AG04450 (cell line): ENCODE measurements at regions not wholly inside any gene's neighbourhood (a gene's known extent, or its start where the extent isn't known, plus 50 kb on each side); places are given as distances from the start of the nearest gene placed in this dataset.
A peak's percentile ranks its signal among the peaks of the same experiment; 100 is the strongest.
"Not testable (repeated sequence)": the region's sequence is repeated elsewhere in the genome, so short reads cannot be mapped to it uniquely, and the experiment has no call there.

Source experiments
- CTCF ChIA-PET: fragments of 300-600, 350-600 bp; formaldehyde crosslinking; extraction: SDS; loops from one replicate; lab custom pipeline; 2022; ENCODE audit warnings: antibody characterized with exemption, inconsistent platforms; lab: Charles Lee
- POLR2A ChIA-PET: fragments of 350-600 bp; formaldehyde crosslinking; extraction: SDS; loops from one replicate; lab custom pipeline; 2021; ENCODE audit warnings: antibody characterized with exemption, inconsistent platforms; lab: Yijun Ruan, JAX
- DNase-seq: peaks from one replicate; pipeline ENCODE4 v3.0.0-alpha.2; 2011; ENCODE audit warnings: low read depth, low spot score
- H3K27ac ChIP-seq: one replicate; pipeline ENCODE4 v1.5.1; 2012; ENCODE audit warnings: low read depth, low read length, control low read depth
- H3K27me3 ChIP-seq: one replicate; pipeline ENCODE4 v1.6.0; 2012; ENCODE audit warnings: low read length; ENCODE audit not compliant: control insufficient read depth, insufficient read depth
- H3K4me3 ChIP-seq: 2 replicates; pipeline ENCODE4 v1.5.1; 2011; ENCODE audit warnings: mild to moderate bottlenecking, low read depth, low read length, control low read depth
- H3K9me3 ChIP-seq: 2 replicates; pipeline ENCODE4 v1.5.1; 2012; ENCODE audit warnings: low read length; ENCODE audit not compliant: control insufficient read depth, insufficient read depth
- TF ChIP-seq, protein P1 (sequence below): IDR thresholded peaks from 2 replicates; pipeline ENCODE4 v1.5.1; 2011; ENCODE audit warnings: low read depth, low read length, control low read depth, inconsistent platforms

DNA sequence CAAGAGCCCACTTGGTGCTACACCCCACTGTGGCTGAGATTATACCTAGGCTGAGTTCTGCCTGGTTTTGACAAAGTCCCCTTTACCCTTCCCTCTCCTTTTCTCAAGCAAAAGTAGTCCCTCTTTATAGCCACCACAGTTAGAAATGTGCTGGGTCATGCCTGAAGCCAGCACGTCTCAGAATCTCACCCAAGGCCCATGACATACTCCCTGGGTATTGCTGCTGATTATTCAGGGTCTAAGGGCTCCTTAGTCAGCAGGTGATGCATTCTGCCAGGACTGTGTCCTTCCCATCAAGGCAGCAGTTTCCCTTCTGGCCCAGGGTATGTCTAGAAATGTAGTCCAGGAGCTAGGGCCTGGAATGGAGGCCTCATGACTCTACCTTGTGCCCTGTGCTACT, 67.3 kb upstream of the COX20 start:
- POLR2A ChIA-PET: no interaction called here
- H3K4me3 ChIP-seq: no peak overlapping the region
- H3K27me3 ChIP-seq: no peaks in the 10 kb centered on the region
- no peak overlapping the region for H3K27ac ChIP-seq
- DNase-seq: no peak
- CTCF ChIA-PET: no interaction called here
- TF ChIP-seq, protein P1, sequence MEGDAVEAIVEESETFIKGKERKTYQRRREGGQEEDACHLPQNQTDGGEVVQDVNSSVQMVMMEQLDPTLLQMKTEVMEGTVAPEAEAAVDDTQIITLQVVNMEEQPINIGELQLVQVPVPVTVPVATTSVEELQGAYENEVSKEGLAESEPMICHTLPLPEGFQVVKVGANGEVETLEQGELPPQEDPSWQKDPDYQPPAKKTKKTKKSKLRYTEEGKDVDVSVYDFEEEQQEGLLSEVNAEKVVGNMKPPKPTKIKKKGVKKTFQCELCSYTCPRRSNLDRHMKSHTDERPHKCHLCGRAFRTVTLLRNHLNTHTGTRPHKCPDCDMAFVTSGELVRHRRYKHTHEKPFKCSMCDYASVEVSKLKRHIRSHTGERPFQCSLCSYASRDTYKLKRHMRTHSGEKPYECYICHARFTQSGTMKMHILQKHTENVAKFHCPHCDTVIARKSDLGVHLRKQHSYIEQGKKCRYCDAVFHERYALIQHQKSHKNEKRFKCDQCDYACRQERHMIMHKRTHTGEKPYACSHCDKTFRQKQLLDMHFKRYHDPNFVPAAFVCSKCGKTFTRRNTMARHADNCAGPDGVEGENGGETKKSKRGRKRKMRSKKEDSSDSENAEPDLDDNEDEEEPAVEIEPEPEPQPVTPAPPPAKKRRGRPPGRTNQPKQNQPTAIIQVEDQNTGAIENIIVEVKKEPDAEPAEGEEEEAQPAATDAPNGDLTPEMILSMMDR: no peak
- no peaks in the 10 kb centered on the region for H3K9me3 ChIP-seq

DNA sequence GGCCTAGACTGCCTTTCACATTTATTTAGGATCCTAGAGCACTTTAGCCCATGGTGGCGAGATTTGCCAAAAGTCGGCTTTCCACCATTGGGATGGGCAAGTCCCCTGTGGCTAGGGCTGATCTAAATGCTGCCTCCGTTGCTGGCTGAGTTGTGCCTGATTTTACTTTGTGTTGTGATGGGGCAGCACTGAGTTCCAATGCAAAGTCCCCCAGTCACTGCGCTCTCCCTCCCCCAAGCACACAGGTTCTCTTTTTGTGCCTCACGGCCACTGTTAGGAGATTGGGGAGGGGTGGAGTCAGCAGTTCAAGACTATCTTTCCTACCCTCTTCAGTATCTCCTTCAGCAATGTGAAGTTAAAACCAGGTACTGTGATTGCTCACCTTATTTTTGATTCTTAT, 66.7 kb upstream of the COX20 start:
- Histone ChIP-seq H3K27ac (no peak overlapping the region), H3K27me3 (no peaks in the 10 kb centered on the region), H3K4me3 (no peak overlapping the region), H3K9me3 (no peaks in the 10 kb centered on the region)
- ChIA-PET CTCF (no interaction called here), POLR2A (no interaction called here)
- TF ChIP-seq, protein P1: no peak
- DNase-seq: no peak

DNA sequence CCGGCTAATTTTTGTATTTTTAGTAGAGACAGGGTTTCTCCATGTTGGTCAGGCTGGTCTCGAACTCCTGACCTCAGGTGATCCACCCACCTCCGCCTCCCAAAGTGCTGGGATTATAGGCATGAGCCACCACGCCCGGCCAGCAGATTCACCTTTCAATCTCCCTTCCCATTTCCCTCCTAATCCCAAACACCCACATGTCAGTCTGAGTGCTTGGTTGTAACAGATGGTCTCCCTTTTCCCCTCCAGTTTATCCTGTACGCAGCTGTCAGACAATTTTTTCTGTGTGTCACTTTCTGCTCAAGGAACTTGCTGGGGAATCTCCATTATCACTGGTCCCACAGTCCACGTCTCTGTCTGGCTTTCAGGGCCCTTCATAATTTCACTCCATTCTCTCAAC, 64.9 kb upstream of the COX20 start:
- POLR2A ChIA-PET, H3K4me3 ChIP-seq, H3K27me3 ChIP-seq, H3K27ac ChIP-seq, H3K9me3 ChIP-seq, DNase-seq: not testable (repeated sequence)
- CTCF ChIA-PET: interaction anchor here (0.6 kb wide), 1 partner anchor 167 kb away, joined by 3 read pairs; no protein-coding TSS in a partner anchor

DNA sequence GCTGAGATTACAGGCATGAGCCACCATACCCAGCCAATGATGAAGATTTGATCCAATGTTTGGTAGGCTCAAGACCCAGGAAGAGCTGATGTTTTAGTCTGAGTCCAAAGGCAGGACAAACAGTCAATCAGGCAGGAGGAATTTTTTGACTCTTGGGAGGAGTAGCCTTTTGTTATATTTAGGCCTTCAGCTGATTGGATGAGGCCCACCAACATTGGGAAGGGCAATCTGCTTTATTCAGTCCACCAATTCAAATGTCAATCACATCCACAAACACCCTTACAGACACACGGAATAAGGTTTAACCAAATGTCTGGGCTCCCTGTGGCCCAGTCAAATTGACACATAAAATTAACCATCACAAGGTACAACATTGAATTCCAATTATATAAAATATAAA, 61.9 kb upstream of the COX20 start:
- no peak for DNase-seq
- Histone ChIP-seq H3K27me3 (no peaks in the 10 kb centered on the region), H3K9me3 (no peaks in the 10 kb centered on the region), H3K27ac (no peak overlapping the region), H3K4me3 (no peak overlapping the region)
- ChIA-PET POLR2A (no interaction called here), CTCF (no interaction called here)
- TF ChIP-seq, protein P1: no peak

DNA sequence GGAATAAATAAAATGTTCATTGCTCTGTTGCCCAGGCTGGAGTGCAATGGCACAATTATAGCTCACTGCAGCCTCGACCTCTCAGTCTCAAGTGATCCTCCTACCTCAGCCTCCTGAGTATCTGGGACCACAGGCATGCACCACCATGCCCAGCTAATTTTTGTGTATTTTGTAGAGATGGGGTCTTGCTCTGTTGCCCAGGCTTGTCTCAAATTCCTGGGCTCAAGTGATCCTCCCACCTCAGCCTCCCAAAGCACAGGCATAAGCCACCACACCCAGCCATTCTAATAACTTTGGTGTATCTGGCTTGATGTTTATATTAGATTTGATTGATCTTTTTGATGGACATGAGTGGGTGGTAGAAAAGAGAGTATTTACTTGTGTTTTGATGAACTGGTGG, 58.7 kb upstream of the COX20 start:
- DNase-seq, POLR2A ChIA-PET, H3K27ac ChIP-seq, H3K9me3 ChIP-seq, H3K4me3 ChIP-seq, H3K27me3 ChIP-seq: not testable (repeated sequence)
- CTCF ChIA-PET: interaction anchor here (1.2 kb wide), 1 partner anchor 173 kb away, joined by 3 read pairs; no protein-coding TSS in a partner anchor

DNA sequence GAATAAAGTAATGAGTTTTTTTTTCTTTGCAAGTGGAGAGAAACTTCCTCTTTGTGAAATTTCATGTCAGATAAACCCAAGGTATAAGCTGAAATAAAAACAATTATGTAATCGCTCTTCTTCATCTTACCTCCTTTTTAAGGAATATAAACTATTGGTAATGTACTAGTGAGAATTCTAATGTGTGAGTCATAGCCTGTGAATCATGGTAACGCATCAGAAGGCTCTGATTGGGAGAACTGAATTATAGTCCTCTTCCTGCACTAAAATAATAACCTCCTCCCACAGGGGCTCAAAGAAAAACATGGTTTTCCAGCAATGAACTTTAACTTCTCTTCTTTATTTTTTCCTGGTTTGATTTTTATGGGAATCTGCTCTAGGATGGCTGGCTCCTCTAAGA, 57.1 kb upstream of the COX20 start:
- no peak overlapping the region for H3K4me3 ChIP-seq
- POLR2A ChIA-PET: interaction anchor here (1.0 kb wide), 1 partner anchor 21 kb away, joined by 3 read pairs; no protein-coding TSS in a partner anchor
- no peak overlapping the region for H3K27ac ChIP-seq

More for the DNA sequence above, 57.1 kb upstream of the COX20 start:
- CTCF ChIA-PET: interaction anchor here (0.8 to 1.9 kb wide), 2 partner anchors 19 to 175 kb away, joined by 3 to 10 read pairs; no protein-coding TSS in a partner anchor
- peak; percentile 62 for DNase-seq
- Histone ChIP-seq H3K27me3 (no peaks in the 10 kb centered on the region), H3K9me3 (no peaks in the 10 kb centered on the region; the same call in none of the 2 replicates)
- TF ChIP-seq, protein P1: no peak
